ENCODE measurements at regions not wholly inside any gene's neighbourhood (a gene's known extent, or its start where the extent isn't known, plus 50 kb on each side); places are given as distances from the start of the nearest gene placed in this dataset.
A peak's percentile ranks its signal among the peaks of the same experiment; 100 is the strongest.
"Not testable (repeated sequence)": the region's sequence is repeated elsewhere in the genome, so short reads cannot be mapped to it uniquely, and the experiment has no call there.

GRCh38 chr6:6756526-6756925 lies 168.0 kb downstream of the LY86 start:
- peaks cover 21% of the 10 kb centered on the region for H3K27me3 Mint-ChIP-seq (ENCODE audit: low read depth)
- no peak overlapping the region for H3K4me3 Mint-ChIP-seq
- peaks cover 37% of the 10 kb centered on the region for H3K4me1 Mint-ChIP-seq
- no peaks in the 10 kb centered on the region for H3K36me3 Mint-ChIP-seq (ENCODE audit: low read depth)
- no peak overlapping the region for H3K27ac Mint-ChIP-seq
- TF ChIP-seq CTCF (IDR thresholded peaks at IDR 0.05; ENCODE audit: unreplicated experiment in 3 of 3) = no peak
- H3K9me3 Mint-ChIP-seq = no peaks in the 10 kb centered on the region

- Mint-ChIP-seq H3K9me3 (no peaks in the 10 kb centered on the region), H3K4me3 (peak overlapping the region in 2 of 3 experiments; percentile 24 to 43), H3K27ac (peak overlapping the region; percentile 58 to 76 (median 58)), H3K36me3 (ENCODE audit: low read depth) (no peaks in the 10 kb centered on the region), H3K27me3 (ENCODE audit: low read depth) (peaks cover 20% of the 10 kb centered on the region), H3K4me1 (peaks cover 27% of the 10 kb centered on the region)
- no peak for TF ChIP-seq CTCF (IDR thresholded peaks at IDR 0.05; ENCODE audit: unreplicated experiment in 3 of 3)
These were observed 170.0 kb downstream of the LY86 start for GRCh38 chr6:6758546-6758914.

- Mint-ChIP-seq H3K36me3 (ENCODE audit: low read depth) (no peaks in the 10 kb centered on the region), H3K27me3 (ENCODE audit: low read depth) (peaks cover 20% of the 10 kb centered on the region), H3K9me3 (no peaks in the 10 kb centered on the region), H3K4me3 (peak overlapping the region; percentile 15 to 43 (median 24)), H3K4me1 (peaks cover 27% of the 10 kb centered on the region), H3K27ac (peak overlapping the region; percentile 58 to 76 (median 58))
- TF ChIP-seq CTCF (IDR thresholded peaks at IDR 0.05; ENCODE audit: unreplicated experiment in 3 of 3) = peak; percentile 47 to 65 (median 64)
These were observed 170.6 kb downstream of the LY86 start for GRCh38 chr6:6758915-6759654.

GRCh38 chr6:6760002-6760401 lies 171.5 kb downstream of the LY86 start:
- H3K27ac Mint-ChIP-seq = peak overlapping the region in 2 of 3 experiments; percentile 58 to 76
- H3K9me3 Mint-ChIP-seq = no peaks in the 10 kb centered on the region
- no peaks in the 10 kb centered on the region for H3K36me3 Mint-ChIP-seq (ENCODE audit: low read depth)

GRCh38 chr6:6762566-6762965 lies 174.0 kb downstream of the LY86 start:
- H3K27ac Mint-ChIP-seq; H3K36me3 Mint-ChIP-seq (ENCODE audit: low read depth); H3K4me3 Mint-ChIP-seq; H3K9me3 Mint-ChIP-seq: not testable (repeated sequence)
- Mint-ChIP-seq H3K27me3 (ENCODE audit: low read depth) (peaks cover 18% of the 10 kb centered on the region), H3K4me1 (peaks cover 32% of the 10 kb centered on the region)

More at GRCh38 chr6:6760002-6760401, 171.5 kb downstream of the LY86 start:
- no peak overlapping the region for H3K4me3 Mint-ChIP-seq
- peaks cover 28% of the 10 kb centered on the region for H3K4me1 Mint-ChIP-seq
- peaks cover 18% of the 10 kb centered on the region for H3K27me3 Mint-ChIP-seq (ENCODE audit: low read depth)
- no peak for TF ChIP-seq CTCF (IDR thresholded peaks at IDR 0.05; ENCODE audit: unreplicated experiment in 3 of 3)

GRCh38 chr6:6764764-6765434 lies 176.4 kb downstream of the LY86 start:
- H3K27me3 Mint-ChIP-seq (ENCODE audit: low read depth) = peaks cover 14% of the 10 kb centered on the region
- no peak for TF ChIP-seq CTCF (IDR thresholded peaks at IDR 0.05; ENCODE audit: unreplicated experiment in 3 of 3)

More at GRCh38 chr6:6764764-6765434, 176.4 kb downstream of the LY86 start:
- Mint-ChIP-seq H3K4me1 (peaks cover 14% of the 10 kb centered on the region), H3K9me3 (no peaks in the 10 kb centered on the region), H3K4me3 (no peak overlapping the region), H3K36me3 (ENCODE audit: low read depth) (no peaks in the 10 kb centered on the region), H3K27ac (peak overlapping the region in 2 of 3 experiments; percentile 3 to 29)
